22Rv1 (cell line): ENCODE measurements at regions not wholly inside any gene's neighbourhood (a gene's known extent, or its start where the extent isn't known, plus 50 kb on each side); places are given as distances from the start of the nearest gene placed in this dataset.

ENCODE experiments used
- H3K27ac ChIP-seq: fragments of 450-650 bp; 2 replicates; pipeline ENCODE4 v1.5.1; 2017
- ZFX ChIP-seq: fragments of 450-650 bp; IDR thresholded peaks from 2 replicates; pipeline ENCODE4 v1.6.1; 2017; ENCODE audit warnings: antibody characterized with exemption, borderline replicate concordance
- TF ChIP-seq, protein P1 (sequence below): fragments of 450-650 bp; IDR thresholded peaks from 2 replicates; pipeline ENCODE4 v1.5.1; 2017; ENCODE audit warnings: mild to moderate bottlenecking

DNA sequence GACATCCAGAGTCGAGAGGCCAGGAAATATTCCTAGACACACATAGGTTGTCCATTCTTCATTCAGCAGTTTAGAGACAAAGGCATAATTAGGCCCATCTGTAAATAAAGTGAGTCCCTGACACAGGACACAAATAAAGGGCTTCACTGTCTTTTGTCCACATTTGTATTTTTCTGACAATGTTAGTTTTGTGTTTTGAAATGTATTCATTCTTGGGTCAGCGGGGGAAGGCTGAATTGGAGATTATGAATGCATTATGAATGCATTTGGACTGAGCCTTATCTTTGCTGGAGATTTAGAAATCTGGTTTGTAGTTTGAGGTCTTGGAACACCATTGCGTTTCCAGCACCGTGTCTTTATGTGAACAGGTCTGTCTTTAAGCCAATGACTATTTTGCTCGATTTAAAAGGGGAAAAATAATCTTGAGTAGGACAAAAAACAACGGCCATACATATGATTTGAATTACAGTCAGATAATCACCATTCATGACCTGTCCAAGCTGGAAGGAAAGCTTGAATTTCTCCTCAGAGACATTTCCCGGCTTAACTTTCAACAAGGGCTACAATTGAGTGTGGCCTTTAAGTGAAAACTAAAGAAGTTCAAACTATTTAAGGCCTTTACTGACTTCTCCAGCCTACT lies 334.8 kb downstream of the WDR11 start:
- TF ChIP-seq, protein P1, sequence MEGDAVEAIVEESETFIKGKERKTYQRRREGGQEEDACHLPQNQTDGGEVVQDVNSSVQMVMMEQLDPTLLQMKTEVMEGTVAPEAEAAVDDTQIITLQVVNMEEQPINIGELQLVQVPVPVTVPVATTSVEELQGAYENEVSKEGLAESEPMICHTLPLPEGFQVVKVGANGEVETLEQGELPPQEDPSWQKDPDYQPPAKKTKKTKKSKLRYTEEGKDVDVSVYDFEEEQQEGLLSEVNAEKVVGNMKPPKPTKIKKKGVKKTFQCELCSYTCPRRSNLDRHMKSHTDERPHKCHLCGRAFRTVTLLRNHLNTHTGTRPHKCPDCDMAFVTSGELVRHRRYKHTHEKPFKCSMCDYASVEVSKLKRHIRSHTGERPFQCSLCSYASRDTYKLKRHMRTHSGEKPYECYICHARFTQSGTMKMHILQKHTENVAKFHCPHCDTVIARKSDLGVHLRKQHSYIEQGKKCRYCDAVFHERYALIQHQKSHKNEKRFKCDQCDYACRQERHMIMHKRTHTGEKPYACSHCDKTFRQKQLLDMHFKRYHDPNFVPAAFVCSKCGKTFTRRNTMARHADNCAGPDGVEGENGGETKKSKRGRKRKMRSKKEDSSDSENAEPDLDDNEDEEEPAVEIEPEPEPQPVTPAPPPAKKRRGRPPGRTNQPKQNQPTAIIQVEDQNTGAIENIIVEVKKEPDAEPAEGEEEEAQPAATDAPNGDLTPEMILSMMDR, result no peak
- TF ChIP-seq ZFX, result no peak
- no peak overlapping the region for H3K27ac ChIP-seq

DNA sequence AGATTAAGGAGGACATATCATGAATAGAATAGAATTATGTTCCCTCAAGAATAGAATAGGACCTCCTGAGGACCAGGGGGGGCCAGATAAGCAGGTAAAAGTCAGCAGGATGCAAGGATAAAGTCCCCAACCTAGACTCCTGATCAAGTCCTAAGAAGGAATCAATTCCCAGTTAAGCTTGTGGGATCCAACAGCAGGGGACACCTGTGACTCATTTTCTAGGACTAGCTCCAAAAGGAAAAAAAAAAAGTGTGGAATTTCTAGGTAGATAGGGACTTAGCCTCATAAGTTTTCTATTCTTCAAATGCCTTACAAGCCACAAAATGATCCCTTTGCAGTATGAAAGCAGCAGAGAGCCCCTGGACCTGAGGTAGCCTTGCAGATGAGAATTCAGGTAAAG lies 336.2 kb downstream of the WDR11 start:
- TF ChIP-seq, protein P1, result no peak
- TF ChIP-seq ZFX, result no peak
- H3K27ac ChIP-seq, result no peak overlapping the region

DNA sequence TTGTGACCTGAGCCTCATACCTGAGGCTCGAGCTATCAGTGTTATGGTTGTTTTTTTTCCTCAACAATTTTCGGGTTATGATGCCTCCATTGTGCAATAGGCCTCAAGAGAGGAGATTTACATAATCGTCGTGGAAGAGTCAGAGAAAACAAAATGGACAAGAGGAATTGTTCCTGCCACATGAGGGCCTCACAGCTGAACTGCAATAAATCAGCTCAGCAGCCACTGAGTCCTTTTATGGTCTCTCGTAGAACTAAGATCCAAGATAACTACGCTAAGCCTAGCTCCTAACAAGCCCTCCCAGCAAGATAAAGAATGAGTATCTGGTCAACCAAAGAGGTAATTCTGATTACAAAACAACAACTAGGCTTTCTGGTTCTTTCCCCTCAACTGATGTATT lies 336.8 kb downstream of the WDR11 start:
- H3K27ac ChIP-seq, result no peak overlapping the region
- TF ChIP-seq ZFX, result no peak
- TF ChIP-seq, protein P1, result no peak

DNA sequence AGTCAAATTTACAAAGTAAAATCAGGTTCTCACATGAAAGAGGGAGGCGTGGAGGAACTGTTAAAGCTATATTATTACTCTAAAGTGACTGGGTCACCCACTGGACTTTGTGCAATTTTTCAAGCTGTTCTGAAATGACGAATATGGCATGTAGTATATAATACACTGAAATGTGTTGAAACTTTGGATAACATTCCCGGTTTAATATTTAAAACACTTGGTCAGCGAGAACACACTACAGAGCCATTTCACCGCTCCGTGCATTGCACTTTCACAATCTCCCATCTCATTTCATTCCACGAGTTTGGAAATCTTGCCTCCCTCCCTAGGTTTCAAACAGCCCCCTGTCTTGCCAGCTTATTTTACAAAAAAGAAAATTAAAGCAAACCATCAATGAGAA lies 337.9 kb downstream of the WDR11 start:
- no peak overlapping the region for H3K27ac ChIP-seq
- no peak for TF ChIP-seq ZFX
- TF ChIP-seq, protein P1, result no peak

DNA sequence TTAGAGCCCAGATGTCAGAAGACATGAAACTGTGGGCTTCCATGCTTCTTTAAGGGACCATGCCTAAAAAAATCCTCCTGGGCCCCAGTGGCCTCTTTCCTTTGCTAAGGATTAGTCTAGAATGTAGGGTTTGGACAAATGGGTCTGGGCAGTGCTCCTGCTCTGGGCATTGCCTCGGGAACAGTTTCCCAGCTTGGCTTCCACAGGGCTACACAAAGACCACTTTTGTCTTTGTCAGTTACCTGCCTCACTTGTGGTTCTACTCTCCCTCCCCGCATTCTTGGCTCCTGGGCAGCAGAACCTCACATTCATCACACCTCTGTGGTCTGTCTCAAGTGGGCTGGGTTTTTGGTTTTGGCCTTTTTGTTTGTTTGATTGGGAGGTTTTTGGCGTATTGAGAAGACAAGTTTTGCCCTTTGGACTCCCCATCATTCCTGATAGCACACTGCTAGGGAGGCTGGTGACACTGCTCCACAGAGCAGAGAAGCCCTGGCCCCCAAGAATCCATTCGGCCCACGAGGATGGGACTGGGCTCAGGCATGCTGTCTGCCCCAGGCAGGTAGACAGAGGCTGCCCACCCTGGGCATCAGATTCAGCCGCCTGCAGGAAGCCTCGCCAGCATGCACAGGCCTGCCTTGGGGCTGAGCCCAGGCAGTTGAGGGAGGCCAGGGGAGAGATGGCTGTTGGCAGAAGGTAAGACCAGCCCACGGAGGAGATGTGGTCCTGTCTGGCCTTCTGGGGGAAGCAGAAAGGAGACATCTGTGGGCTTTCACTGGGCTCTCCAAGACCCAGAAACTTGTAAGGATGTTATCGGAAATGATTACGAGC lies 343.7 kb downstream of the WDR11 start:
- TF ChIP-seq ZFX, result no peak
- TF ChIP-seq, protein P1, result no peak
- H3K27ac ChIP-seq, result no peak overlapping the region

DNA sequence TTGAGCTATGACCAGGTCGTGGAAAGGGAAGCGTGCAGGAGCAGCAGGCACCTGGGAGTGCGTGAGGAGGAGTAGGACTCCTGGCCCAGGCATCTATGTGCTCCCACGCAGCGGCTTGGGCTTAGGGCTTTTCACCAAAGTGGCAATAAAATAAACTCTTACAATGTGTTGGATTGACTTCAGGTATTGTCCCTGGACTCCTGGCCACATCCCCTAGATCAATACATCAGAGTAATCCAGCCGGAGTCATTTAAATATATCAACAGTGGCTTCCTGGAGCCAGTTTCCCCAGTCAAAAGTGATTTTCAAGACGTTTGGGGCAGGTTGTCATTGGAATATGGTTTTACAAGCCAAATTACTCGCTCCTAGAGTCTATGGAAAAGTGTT lies 344.4 kb downstream of the WDR11 start:
- TF ChIP-seq ZFX, result no peak
- H3K27ac ChIP-seq, result no peak overlapping the region

DNA sequence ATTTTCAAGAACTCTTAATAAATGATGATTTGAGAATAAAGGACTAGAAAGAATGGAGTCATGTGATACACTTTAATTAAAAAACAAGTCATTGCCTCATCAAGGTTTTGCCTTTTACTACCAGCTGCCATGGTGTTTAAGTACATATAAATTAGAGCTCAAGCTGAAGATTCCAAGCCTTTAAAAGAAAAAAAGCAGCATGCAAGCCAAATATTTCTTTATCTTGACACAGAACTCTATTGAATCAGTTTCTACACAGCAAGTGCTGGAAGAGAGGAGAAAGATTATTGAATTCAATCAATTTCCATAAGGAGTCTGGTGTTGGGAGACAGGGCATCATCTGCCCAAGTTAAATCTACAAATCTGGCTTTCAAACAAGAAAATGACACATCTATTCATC lies 347.9 kb downstream of the WDR11 start:
- H3K27ac ChIP-seq, result no peak overlapping the region
- no peak for TF ChIP-seq ZFX
- TF ChIP-seq, protein P1, result no peak
